ENCODE measurements at regions not wholly inside any gene's neighbourhood (a gene's known extent, or its start where the extent isn't known, plus 50 kb on each side); places are given as distances from the start of the nearest gene placed in this dataset.
A peak's percentile ranks its signal among the peaks of the same experiment; 100 is the strongest.
"Not testable (repeated sequence)": the region's sequence is repeated elsewhere in the genome, so short reads cannot be mapped to it uniquely, and the experiment has no call there.

- H3K9me2 ChIP-seq (ENCODE audit: insufficient read depth); H3K27ac ChIP-seq (ENCODE audit: low read depth, low read length); CTCF ChIA-PET; H2AFZ ChIP-seq (ENCODE audit: low read depth, low read length, poor library complexity, severe bottlenecking); BruUV-seq (replicated peaks); H3K4me3 ChIP-seq (replicated peaks in 1 of 2; ENCODE audit: low read depth in 1 of 2, low read length in 2 of 2); POLR2A ChIA-PET; H3K4me2 ChIP-seq (ENCODE audit: low read length); H4K20me1 ChIP-seq (ENCODE audit: insufficient read depth); H3K27me3 ChIP-seq (ENCODE audit: insufficient read depth, low read length); DNase-seq (ENCODE audit: low read depth, low spot score); H3K9me3 ChIP-seq (ENCODE audit: control insufficient read depth in 1 of 2, insufficient read depth in 1 of 2, low read depth in 1 of 2, low read length in 2 of 2); H3K79me2 ChIP-seq (ENCODE audit: insufficient read depth, low read length); ATAC-seq; H3K9ac ChIP-seq (ENCODE audit: low read length); H3K36me3 ChIP-seq (ENCODE audit: control insufficient read depth in 1 of 2, insufficient read depth in 2 of 2, low read length in 2 of 2); RAD21 ChIA-PET (ENCODE audit: low non-redundant PET in 1 of 2, low total read pairs in 2 of 2, uncharacterized antibody in 2 of 2, unreplicated experiment in 2 of 2): not testable (repeated sequence)
- peaks cover 3 to 13% of the 10 kb centered on the region in 2 experiments; a peak in 1 of 4 replicates for H3K4me1 ChIP-seq (ENCODE audit: control insufficient read depth in 1 of 2, insufficient read depth in 2 of 2, low read length in 2 of 2)
- intact Hi-C loops (cut with micrococcal nuclease) = loop anchor here (10.0 kb wide), 3 partner anchors 343 to 1483 kb away; no protein-coding TSS in a partner anchor
Observed at GRCh38 chr10:32208005-32208404, 139.0 kb downstream of the EPC1 start.

GRCh38 chr10:32207544-32207943, 139.4 kb downstream of the EPC1 start:
- ChIA-PET POLR2A (no interaction called here), RAD21 (ENCODE audit: low non-redundant PET in 1 of 2, low total read pairs in 2 of 2, uncharacterized antibody in 2 of 2, unreplicated experiment in 2 of 2) (no interaction called here), CTCF (no interaction called here)
- no peak for TF ChIP-seq REST (IDR thresholded peaks at IDR 0.05; ENCODE audit: low read depth)
- peak; percentile 85 for TF ChIP-seq RAD21 (IDR thresholded peaks at IDR 0.05; ENCODE audit: low read depth)
- TF ChIP-seq CTCF (IDR thresholded peaks at IDR 0.05 in 2 of 3, conservative IDR thresholded peaks at IDR 0.05 in 1 of 3; ENCODE audit: borderline replicate concordance in 1 of 3, insufficient read depth in 1 of 3, low read depth in 2 of 3, low read length in 2 of 3) = peak; percentile 61 to 83 (median 70); a peak in 5 of 6 replicates
- H3K36me3 ChIP-seq (ENCODE audit: control insufficient read depth in 1 of 2, insufficient read depth in 2 of 2, low read length in 2 of 2) = no peaks in the 10 kb centered on the region
- H3K9ac ChIP-seq (ENCODE audit: low read length) = no peak overlapping the region
- H3K4me1 ChIP-seq (ENCODE audit: control insufficient read depth in 1 of 2, insufficient read depth in 2 of 2, low read length in 2 of 2) = peaks cover 3 to 13% of the 10 kb centered on the region in 2 experiments; a peak in 1 of 4 replicates
- no peak overlapping the region for H3K4me2 ChIP-seq (ENCODE audit: low read length)
- no peak overlapping the region for H3K27ac ChIP-seq (ENCODE audit: low read depth, low read length)
- ATAC-seq (peak; percentile 71), DNase-seq (ENCODE audit: low read depth, low spot score) (peak; percentile 35)
- H3K27me3 ChIP-seq (ENCODE audit: insufficient read depth, low read length) = no peaks in the 10 kb centered on the region
- H4K20me1 ChIP-seq (ENCODE audit: insufficient read depth) = no peaks in the 10 kb centered on the region
- H3K9me3 ChIP-seq (ENCODE audit: control insufficient read depth in 1 of 2, insufficient read depth in 1 of 2, low read depth in 1 of 2, low read length in 2 of 2) = no peaks in the 10 kb centered on the region
- H2AFZ ChIP-seq (ENCODE audit: low read depth, low read length, poor library complexity, severe bottlenecking) = peak overlapping the region; percentile 99
- H3K9me2 ChIP-seq (ENCODE audit: insufficient read depth) = no peaks in the 10 kb centered on the region
- intact Hi-C loops (cut with micrococcal nuclease) = loop anchor here (10.0 kb wide), 3 partner anchors 343 to 1483 kb away; no protein-coding TSS in a partner anchor
- H3K79me2 ChIP-seq (ENCODE audit: insufficient read depth, low read length) = no peaks in the 10 kb centered on the region
- no TSS peak for BruUV-seq (replicated peaks)
- H3K4me3 ChIP-seq (replicated peaks in 1 of 2; ENCODE audit: low read depth in 1 of 2, low read length in 2 of 2) = no peak overlapping the region
